HG03025 (cell line): ENCODE measurements at regions not wholly inside any gene's neighbourhood (a gene's known extent, or its start where the extent isn't known, plus 50 kb on each side); places are given as distances from the start of the nearest gene placed in this dataset.

Experiments used
- ATAC-seq: cut with Tn5 transposase; IDR thresholded peaks from one replicate; pipeline ENCODE4 v1.9.1; 2021; ENCODE audit warnings: mild to moderate bottlenecking, moderate library complexity; ENCODE audit not compliant: unreplicated experiment, low FRiP score

- ATAC-seq, result no peak
Observed at GRCh38 chr5:114311968-114312367, 49.9 kb upstream of the KCNN2 start.
